B cell (primary cell): ENCODE measurements at regions not wholly inside any gene's neighbourhood (a gene's known extent, or its start where the extent isn't known, plus 50 kb on each side); places are given as distances from the start of the nearest gene placed in this dataset.

ENCODE experiments used
- ATAC-seq: fragments of 200-7000 bp; cut with Tn5 transposase; one replicate; pipeline ENCODE4 v1.10.0; 2021; ENCODE audit warnings: low read depth, mild to moderate bottlenecking, moderate number of reproducible peaks, moderate library complexity
- CTCF ChIA-PET: fragments of 350-600 bp; sonication (Branson Sonifier 250); formaldehyde crosslinking; loops from one replicate; lab custom pipeline; 2021; ENCODE audit warnings: antibody characterized with exemption, inconsistent platforms; lab: Charles Lee
- POLR2A ChIA-PET: fragments of 350-600 bp; sonication (Branson Sonifier 250); formaldehyde crosslinking; loops from one replicate; lab custom pipeline; 2021; ENCODE audit warnings: antibody characterized with exemption; lab: Charles Lee
- DNase-seq: peaks from one replicate; pipeline ENCODE4 v3.0.0; 2013
- H2AFZ ChIP-seq: 2 replicates; pipeline ENCODE4 v1.6.1; 2012; ENCODE audit warnings: mild to moderate bottlenecking, low read depth, low read length; ENCODE audit not compliant: insufficient read depth, poor library complexity, severe bottlenecking
- H3K27ac ChIP-seq, 2 donors: 1 replicate in 1 of 2; 2 replicates in 1 of 2; pipeline ENCODE4 v1.5.1; 2012 to 2013; ENCODE audit warnings: low read length in 2 of 2, mild to moderate bottlenecking in 2 of 2, moderate library complexity in 1 of 2
- H3K27me3 ChIP-seq, 4 experiments: fragments of 200-600 bp in 1 of 4; sonication (generic) in 1 of 4; replicated peaks in 1 of 4; 1 replicate in 2 of 4; 2 replicates in 2 of 4; pipeline versions ENCODE4 v1.6.1 to v1.7.0; 2013 to 2016; ENCODE audit warnings: low read length in 3 of 4, mild to moderate bottlenecking in 2 of 4, mixed read lengths in 1 of 4, moderate library complexity in 1 of 4; ENCODE audit not compliant: insufficient read depth in 4 of 4, control insufficient read depth in 3 of 4; ENCODE audit errors: control extremely low read depth in 1 of 4
- H3K36me3 ChIP-seq, 2 experiments: replicated peaks in 1 of 2; 1 replicate in 1 of 2; 2 replicates in 1 of 2; pipeline versions ENCODE4 v1.6.1 to v1.7.1; 2013; ENCODE audit warnings: low read length in 1 of 2; ENCODE audit not compliant: insufficient read depth in 2 of 2, control insufficient read depth in 1 of 2; ENCODE audit errors: control extremely low read depth in 1 of 2, extremely low read depth in 1 of 2
- H3K4me1 ChIP-seq, 2 donors: fragments of 200-600 bp in 1 of 2; sonication (generic) in 1 of 2; 1 replicate in 1 of 2; 2 replicates in 1 of 2; pipeline versions ENCODE4 v1.5.1 to v1.6.1; 2013 to 2017; ENCODE audit warnings: low read length in 2 of 2; ENCODE audit not compliant: control insufficient read depth in 2 of 2, insufficient read depth in 2 of 2
- H3K4me2 ChIP-seq: replicated peaks from 2 replicates; pipeline ENCODE3; 2012; ENCODE audit warnings: mild to moderate bottlenecking, low read depth, low read length; ENCODE audit not compliant: poor library complexity, severe bottlenecking
- H3K4me3 ChIP-seq, 5 experiments: fragments of 200-600 bp in 1 of 5; sonication (generic) in 1 of 5; 1 replicate in 3 of 5; 2 replicates in 2 of 5; pipeline versions ENCODE4 v1.5.1 to v1.7.0; 2011 to 2016; ENCODE audit warnings: low read length in 4 of 5, mild to moderate bottlenecking in 4 of 5, low read depth in 2 of 5, control low read depth in 1 of 5, moderate library complexity in 1 of 5; ENCODE audit not compliant: insufficient read depth in 1 of 5; ENCODE audit errors: control extremely low read depth in 1 of 5, extremely low read depth in 1 of 5
- H3K79me2 ChIP-seq: fragments of 200-600 bp; sonication (generic); one replicate; pipeline ENCODE4 v1.6.0; 2016; ENCODE audit warnings: low read length; ENCODE audit not compliant: control insufficient read depth, insufficient read depth
- H3K9ac ChIP-seq: fragments of 200-600 bp; sonication (generic); 2 replicates; pipeline ENCODE4 v1.6.1; 2017; ENCODE audit warnings: mild to moderate bottlenecking, low read length, moderate library complexity
- H3K9me3 ChIP-seq, 3 donors: one replicate each; pipeline versions ENCODE4 v1.6.1 to v1.7.1; 2013; ENCODE audit warnings: low read length in 2 of 3; ENCODE audit not compliant: control insufficient read depth in 2 of 3, insufficient read depth in 1 of 3; ENCODE audit errors: control extremely low read depth in 1 of 3
- H4K20me1 ChIP-seq: 2 replicates; pipeline ENCODE4 v1.6.0; 2012; ENCODE audit warnings: mild to moderate bottlenecking, low read length; ENCODE audit not compliant: insufficient read depth, control insufficient read depth, poor library complexity, severe bottlenecking
- H3K27ac Mint-ChIP-seq: one replicate; pipeline ENCODE4 v1.8.0; 2021; ENCODE audit warnings: mixed read lengths
- H3K27me3 Mint-ChIP-seq: one replicate; pipeline ENCODE4 v1.8.0; 2021; ENCODE audit warnings: mixed read lengths
- H3K4me1 Mint-ChIP-seq: one replicate; pipeline ENCODE4 v1.8.0; 2021; ENCODE audit warnings: mixed read lengths
- H3K4me3 Mint-ChIP-seq: one replicate; pipeline ENCODE4 v1.8.0; 2021; ENCODE audit warnings: mixed read lengths
- H3K9me3 Mint-ChIP-seq: one replicate; pipeline ENCODE4 v1.8.0; 2022; ENCODE audit warnings: mixed read lengths; ENCODE audit not compliant: insufficient read depth
- CTCF ChIP-seq: fragments of 200-600 bp; IDR thresholded peaks from one replicate; pipeline ENCODE4 v1.8.0; 2022; ENCODE audit warnings: antibody characterized with exemption, mild to moderate bottlenecking
- EZH2 ChIP-seq: IDR thresholded peaks from 2 replicates; pipeline ENCODE4 v1.6.1; 2012; ENCODE audit warnings: borderline replicate concordance, low read depth, mild to moderate bottlenecking, moderate library complexity, low read length; ENCODE audit not compliant: insufficient read depth, poor library complexity, severe bottlenecking
- WGBS: methylation state at CpG from one replicate; pipeline ENCODE4 v1.1.5; 2013; ENCODE audit warnings: missing lambda C conversion rate; ENCODE audit not compliant: insufficient coverage; 5-methylcytosine and 5-hydroxymethylcytosine counted together
- intact Hi-C: fragments of 100-400 bp; cut with micrococcal nuclease; formaldehyde crosslinking; loops from one replicate; pipeline ENCODE4 v1.10.0; 2022

- Mint-ChIP-seq H3K27me3 (peaks cover 8% of the 10 kb centered on the region), H3K4me1 (no peaks in the 10 kb centered on the region), H3K9me3 (no peaks in the 10 kb centered on the region), H3K4me3 (no peak overlapping the region), H3K27ac (no peak overlapping the region)
- no peak overlapping the region for H2AFZ ChIP-seq
- H3K27me3 ChIP-seq, result no peaks in the 10 kb centered on the region
- H3K9me3 ChIP-seq, result no peaks in the 10 kb centered on the region
- no peak for TF ChIP-seq CTCF
- TF ChIP-seq EZH2, result no peak
- H3K4me1 ChIP-seq, result no peaks in the 10 kb centered on the region
- 100% methylated on average over 1 of the region's 1 CpG for WGBS
- H3K27ac ChIP-seq, result no peak overlapping the region
- H3K9ac ChIP-seq, result no peak overlapping the region
- DNase-seq (no peak), ATAC-seq (no peak)
- H3K36me3 ChIP-seq, result no peaks in the 10 kb centered on the region
- POLR2A ChIA-PET, result no interaction called here
- no peak overlapping the region for H3K4me3 ChIP-seq
- no peaks in the 10 kb centered on the region for H4K20me1 ChIP-seq
- no peak overlapping the region for H3K4me2 ChIP-seq
- CTCF ChIA-PET, result no interaction called here
- intact Hi-C loops, result no loop called here
- no peaks in the 10 kb centered on the region for H3K79me2 ChIP-seq
These were observed 166.6 kb downstream of the AVL9 start for GRCh38 chr7:32661929-32662328.

DNA sequence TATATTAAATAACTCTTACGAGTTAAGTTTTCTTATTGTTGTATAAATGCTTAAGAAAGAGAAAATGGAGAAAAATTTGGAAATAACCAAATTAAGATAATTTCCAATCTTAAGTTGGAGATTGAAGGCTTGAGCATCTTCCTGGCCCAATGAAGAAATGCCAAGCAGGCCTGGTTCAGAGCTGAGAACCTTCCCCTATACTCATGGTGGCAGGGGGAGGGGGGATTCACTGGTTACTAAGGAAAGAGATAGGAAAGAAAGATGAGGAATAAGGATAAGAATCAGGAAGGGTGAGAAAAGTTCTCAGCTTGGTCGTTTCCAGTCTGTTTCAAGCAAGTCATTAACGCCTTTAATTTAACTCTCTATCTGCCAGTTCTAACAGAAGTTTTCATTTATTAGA is 166.2 kb downstream of the AVL9 start:
- H3K9ac ChIP-seq, result no peak overlapping the region
- intact Hi-C loops, result no loop called here
- H3K4me3 ChIP-seq, result no peak overlapping the region
- H3K36me3 ChIP-seq, result no peaks in the 10 kb centered on the region
- Mint-ChIP-seq H3K27me3 (peaks cover 8% of the 10 kb centered on the region), H3K9me3 (no peaks in the 10 kb centered on the region), H3K27ac (no peak overlapping the region), H3K4me1 (no peaks in the 10 kb centered on the region), H3K4me3 (no peak overlapping the region)
- 40% methylated on average over 1 of the region's 3 CpGs for WGBS
- TF ChIP-seq EZH2 (no peak), CTCF (no peak)
- H3K79me2 ChIP-seq, result no peaks in the 10 kb centered on the region
- no peak overlapping the region for H3K4me2 ChIP-seq
- no peak for ATAC-seq
- POLR2A ChIA-PET, result no interaction called here
- CTCF ChIA-PET, result no interaction called here
- no peaks in the 10 kb centered on the region for H3K27me3 ChIP-seq
- DNase-seq, result no peak
- H3K4me1 ChIP-seq, result no peaks in the 10 kb centered on the region
- no peak overlapping the region for H3K27ac ChIP-seq
- H2AFZ ChIP-seq, result no peak overlapping the region
- no peaks in the 10 kb centered on the region for H3K9me3 ChIP-seq
- H4K20me1 ChIP-seq, result no peaks in the 10 kb centered on the region
